HL-60/S4 treated with phorbol 12-myristate 13-acetate at 8.2 ng/mL for 4 days and 3 days (cell line): ENCODE measurements at regions not wholly inside any gene's neighbourhood (a gene's known extent, or its start where the extent isn't known, plus 50 kb on each side); places are given as distances from the start of the nearest gene placed in this dataset.
"Not testable (repeated sequence)": the region's sequence is repeated elsewhere in the genome, so short reads cannot be mapped to it uniquely, and the experiment has no call there.

ENCODE experiments used
- in situ Hi-C: fragments of 300-500 bp; cut with MboI; formaldehyde crosslinking; loops from 2 replicates; pipeline ENCODE4 v1.15.0; 2022; ENCODE audit warnings: low sequenced_read_pairs

- in situ Hi-C loops: no loop called here
These were observed 263.6 kb upstream of the ALCAM start for GRCh38 chr3:105103139-105103538.

GRCh38 chr3:105108823-105109222, 257.9 kb upstream of the ALCAM start:
- in situ Hi-C loops: no loop called here

- in situ Hi-C loops: no loop called here
These were observed 247.8 kb upstream of the ALCAM start for GRCh38 chr3:105118905-105119304.

- in situ Hi-C loops: no loop called here
These were observed 246.8 kb upstream of the ALCAM start for GRCh38 chr3:105119801-105120340.

- in situ Hi-C loops: no loop called here
These were observed 235.8 kb upstream of the ALCAM start for GRCh38 chr3:105130911-105131310.

GRCh38 chr3:105137911-105138310, 228.8 kb upstream of the ALCAM start:
- in situ Hi-C loops: no loop called here

GRCh38 chr3:105139881-105140560, 226.7 kb upstream of the ALCAM start:
- in situ Hi-C loops: no loop called here

GRCh38 chr3:105140899-105141367, 225.8 kb upstream of the ALCAM start:
- in situ Hi-C loops: no loop called here

GRCh38 chr3:105144837-105145236, 221.9 kb upstream of the ALCAM start:
- in situ Hi-C loops: no loop called here

GRCh38 chr3:105145511-105145910, 221.2 kb upstream of the ALCAM start:
- in situ Hi-C loops: no loop called here

- in situ Hi-C loops: not testable (repeated sequence)
These were observed 217.5 kb upstream of the ALCAM start for GRCh38 chr3:105149197-105149596.

- in situ Hi-C loops: no loop called here
These were observed 213.7 kb upstream of the ALCAM start for GRCh38 chr3:105152987-105153386.

GRCh38 chr3:105154692-105155091, 212.0 kb upstream of the ALCAM start:
- in situ Hi-C loops: no loop called here

- in situ Hi-C loops: no loop called here
These were observed 209.5 kb upstream of the ALCAM start for GRCh38 chr3:105157067-105157765.

- in situ Hi-C loops: no loop called here
These were observed 209.0 kb upstream of the ALCAM start for GRCh38 chr3:105157766-105158085.

GRCh38 chr3:105158286-105158685, 208.4 kb upstream of the ALCAM start:
- in situ Hi-C loops: no loop called here

GRCh38 chr3:105162448-105162847, 204.3 kb upstream of the ALCAM start:
- in situ Hi-C loops: no loop called here

- in situ Hi-C loops: no loop called here
These were observed 199.8 kb upstream of the ALCAM start for GRCh38 chr3:105166893-105167292.

- in situ Hi-C loops: no loop called here
These were observed 196.3 kb upstream of the ALCAM start for GRCh38 chr3:105170423-105170822.

GRCh38 chr3:105174017-105174615, 192.6 kb upstream of the ALCAM start:
- in situ Hi-C loops: no loop called here

GRCh38 chr3:105177576-105177975, 189.1 kb upstream of the ALCAM start:
- in situ Hi-C loops: no loop called here

- in situ Hi-C loops: no loop called here
These were observed 179.4 kb upstream of the ALCAM start for GRCh38 chr3:105187344-105187743.
